ENCODE measurements at regions not wholly inside any gene's neighbourhood (a gene's known extent, or its start where the extent isn't known, plus 50 kb on each side); places are given as distances from the start of the nearest gene placed in this dataset.

DNA sequence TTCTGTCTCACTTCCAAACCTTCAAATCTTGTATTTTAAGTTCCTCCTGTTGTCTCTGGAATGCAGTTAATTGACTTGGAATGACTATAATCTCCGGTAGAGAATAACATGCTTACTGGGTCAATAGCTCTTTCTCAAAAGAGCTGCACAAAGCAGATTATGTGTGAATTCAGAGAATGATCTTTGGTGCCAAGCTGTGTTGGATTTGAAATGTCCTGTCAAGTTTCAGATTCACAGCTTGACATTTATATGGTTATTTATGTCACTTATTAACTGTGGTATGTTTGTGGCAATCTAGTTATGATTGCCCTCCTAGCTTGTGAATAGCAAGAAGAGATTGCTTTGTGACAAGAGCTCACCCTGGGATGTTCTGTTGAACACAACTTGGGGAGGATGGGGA, 128.3 kb upstream of the KCNE2 start (continued):
- TF ChIP-seq DNMT1 (CRISPR knock-in tag; IDR thresholded peaks at IDR 0.05) (no peak), POGZ (CRISPR knock-in tag; IDR thresholded peaks at IDR 0.05) (no peak), ZNF556 (CRISPR knock-in tag; IDR thresholded peaks at IDR 0.05; ENCODE audit: borderline replicate concordance) (no peak)

DNA sequence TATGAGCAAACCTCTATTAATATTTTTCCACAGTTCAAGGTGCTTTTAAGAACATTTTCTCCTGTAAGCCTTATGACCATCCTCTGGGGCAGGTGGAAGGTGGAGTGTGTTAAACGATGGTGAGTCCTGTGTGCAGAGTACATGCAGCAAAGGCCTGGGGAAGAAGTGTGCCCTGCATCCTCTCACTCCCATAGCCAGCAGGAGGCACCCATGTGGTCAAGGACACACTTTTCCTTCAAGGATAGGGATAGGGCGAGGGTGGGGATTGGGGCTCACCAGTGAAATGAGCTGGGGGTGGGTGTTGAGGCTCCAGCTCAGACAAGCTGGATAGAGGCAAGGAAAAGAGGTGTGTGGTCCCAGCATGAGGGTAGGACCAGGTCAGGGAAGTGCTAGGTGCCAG, 120.8 kb upstream of the KCNE2 start:
- no TSS peak for BruUV-seq (replicated peaks)
- H3K4me1 ChIP-seq (ENCODE audit: insufficient read depth, low read length), result no peaks in the 10 kb centered on the region
- in situ Hi-C loops (cut with HindIII; ENCODE audit: extremely low pct_ligation_motif_present, low pct_unique_long_range_greater_than_20kb), result loop anchor here (5.0 kb wide), 1 partner anchor 321 kb away; no protein-coding TSS in a partner anchor
- H4K20me1 ChIP-seq (ENCODE audit: insufficient read depth, low read length), result no peaks in the 10 kb centered on the region
- WGBS (ENCODE audit: low lambda C conversion rate), result 5% methylated on average over 2 of the region's 2 CpGs
- ChIA-PET CTCF (ENCODE audit: low intra/inter-chr PET ratio, low total read pairs) (interaction anchor here (1.8 kb wide), 1 partner anchor 319 kb away, joined by 17 read pairs; no protein-coding TSS in a partner anchor), POLR2A (no interaction called here)
- ATAC-seq, result no peak
- no peak for DNase-seq (ENCODE audit: low spot score)
- no peaks in the 10 kb centered on the region for H3K79me2 ChIP-seq (ENCODE audit: insufficient read depth, low read length)
- no peak overlapping the region for H3K4me2 ChIP-seq (ENCODE audit: low read depth, low read length)
- FAIRE-seq, result no peak
- no peak overlapping the region for H3K4me3 ChIP-seq (replicated peaks in 1 of 3; ENCODE audit: insufficient read depth in 1 of 3, low read depth in 2 of 3, low read length in 3 of 3)
- no peak overlapping the region for H2AFZ ChIP-seq (ENCODE audit: low read length)
- peaks cover 7% of the 10 kb centered on the region for H3K9me3 ChIP-seq (ENCODE audit: low read length)
- TF ChIP-seq NFATC3 (CRISPR knock-in tag; IDR thresholded peaks at IDR 0.05) (no peak), ZNF775 (CRISPR knock-in tag; IDR thresholded peaks at IDR 0.05; ENCODE audit: borderline replicate concordance) (no peak), ZNF101 (CRISPR knock-in tag; IDR thresholded peaks at IDR 0.05; ENCODE audit: borderline replicate concordance, low read depth) (no peak), ZSCAN22 (CRISPR knock-in tag; IDR thresholded peaks at IDR 0.05) (no peak), TRIM24 (CRISPR knock-in tag; IDR thresholded peaks at IDR 0.05) (no peak), JDP2 (CRISPR knock-in tag; IDR thresholded peaks at IDR 0.05; ENCODE audit: borderline replicate concordance) (no peak), ZNF251 (CRISPR knock-in tag; IDR thresholded peaks at IDR 0.05) (no peak), CENPX (CRISPR knock-in tag; IDR thresholded peaks at IDR 0.05) (no peak), HMG20A (CRISPR knock-in tag; IDR thresholded peaks at IDR 0.05; ENCODE audit: borderline replicate concordance) (no peak), KMT2B (CRISPR knock-in tag; IDR thresholded peaks at IDR 0.05) (no peak), KAT8 (CRISPR knock-in tag; IDR thresholded peaks at IDR 0.05) (no peak), ZNF816 (CRISPR knock-in tag; IDR thresholded peaks at IDR 0.05; ENCODE audit: borderline replicate concordance) (no peak), ZNF891 (CRISPR knock-in tag; IDR thresholded peaks at IDR 0.05) (no peak), ZSCAN12 (CRISPR knock-in tag; IDR thresholded peaks at IDR 0.05) (no peak), ZNF552 (CRISPR knock-in tag; IDR thresholded peaks at IDR 0.05; ENCODE audit: borderline replicate concordance) (no peak), ZSCAN25 (CRISPR knock-in tag; IDR thresholded peaks at IDR 0.05) (no peak), ZNF343 (CRISPR knock-in tag; IDR thresholded peaks at IDR 0.05) (no peak), POLR2AphosphoS5 (IDR thresholded peaks at IDR 0.05; ENCODE audit: low read depth, low read length) (no peak)
- TF ChIP-seq, protein P1, sequence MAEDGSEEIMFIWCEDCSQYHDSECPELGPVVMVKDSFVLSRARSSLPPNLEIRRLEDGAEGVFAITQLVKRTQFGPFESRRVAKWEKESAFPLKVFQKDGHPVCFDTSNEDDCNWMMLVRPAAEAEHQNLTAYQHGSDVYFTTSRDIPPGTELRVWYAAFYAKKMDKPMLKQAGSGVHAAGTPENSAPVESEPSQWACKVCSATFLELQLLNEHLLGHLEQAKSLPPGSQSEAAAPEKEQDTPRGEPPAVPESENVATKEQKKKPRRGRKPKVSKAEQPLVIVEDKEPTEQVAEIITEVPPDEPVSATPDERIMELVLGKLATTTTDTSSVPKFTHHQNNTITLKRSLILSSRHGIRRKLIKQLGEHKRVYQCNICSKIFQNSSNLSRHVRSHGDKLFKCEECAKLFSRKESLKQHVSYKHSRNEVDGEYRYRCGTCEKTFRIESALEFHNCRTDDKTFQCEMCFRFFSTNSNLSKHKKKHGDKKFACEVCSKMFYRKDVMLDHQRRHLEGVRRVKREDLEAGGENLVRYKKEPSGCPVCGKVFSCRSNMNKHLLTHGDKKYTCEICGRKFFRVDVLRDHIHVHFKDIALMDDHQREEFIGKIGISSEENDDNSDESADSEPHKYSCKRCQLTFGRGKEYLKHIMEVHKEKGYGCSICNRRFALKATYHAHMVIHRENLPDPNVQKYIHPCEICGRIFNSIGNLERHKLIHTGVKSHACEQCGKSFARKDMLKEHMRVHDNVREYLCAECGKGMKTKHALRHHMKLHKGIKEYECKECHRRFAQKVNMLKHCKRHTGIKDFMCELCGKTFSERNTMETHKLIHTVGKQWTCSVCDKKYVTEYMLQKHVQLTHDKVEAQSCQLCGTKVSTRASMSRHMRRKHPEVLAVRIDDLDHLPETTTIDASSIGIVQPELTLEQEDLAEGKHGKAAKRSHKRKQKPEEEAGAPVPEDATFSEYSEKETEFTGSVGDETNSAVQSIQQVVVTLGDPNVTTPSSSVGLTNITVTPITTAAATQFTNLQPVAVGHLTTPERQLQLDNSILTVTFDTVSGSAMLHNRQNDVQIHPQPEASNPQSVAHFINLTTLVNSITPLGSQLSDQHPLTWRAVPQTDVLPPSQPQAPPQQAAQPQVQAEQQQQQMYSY (CRISPR knock-in tag; IDR thresholded peaks at IDR 0.05), result no peak
- no peaks in the 10 kb centered on the region for H3K27me3 ChIP-seq (ENCODE audit: control insufficient read depth in 1 of 2, insufficient read depth in 2 of 2, low read length in 2 of 2)
- H3K9ac ChIP-seq (ENCODE audit: insufficient read depth, low read depth, low read length), result no peak overlapping the region
- H3K27ac ChIP-seq (ENCODE audit: extremely low read length, insufficient read depth, low read length), result no peak overlapping the region
- intact Hi-C loops (cut with micrococcal nuclease; ENCODE audit: unreplicated experiment), result loop anchor here (2.0 kb wide), 1 partner anchor 318 kb away; no protein-coding TSS in a partner anchor
- no peaks in the 10 kb centered on the region for H3K36me3 ChIP-seq (replicated peaks in 1 of 2; ENCODE audit: control insufficient read depth in 1 of 2, insufficient read depth in 2 of 2, low read length in 2 of 2)

Measured in HepG2 (cell line).